ENCODE measurements at regions not wholly inside any gene's neighbourhood (a gene's known extent, or its start where the extent isn't known, plus 50 kb on each side); places are given as distances from the start of the nearest gene placed in this dataset.

- intact Hi-C loops (cut with DNase I; ENCODE audit: low total_unique reads): no loop called here
- TF ChIP-seq POLR2AphosphoS5 (IDR thresholded peaks at IDR 0.05): no peak
- TF ChIP-seq, protein P1, sequence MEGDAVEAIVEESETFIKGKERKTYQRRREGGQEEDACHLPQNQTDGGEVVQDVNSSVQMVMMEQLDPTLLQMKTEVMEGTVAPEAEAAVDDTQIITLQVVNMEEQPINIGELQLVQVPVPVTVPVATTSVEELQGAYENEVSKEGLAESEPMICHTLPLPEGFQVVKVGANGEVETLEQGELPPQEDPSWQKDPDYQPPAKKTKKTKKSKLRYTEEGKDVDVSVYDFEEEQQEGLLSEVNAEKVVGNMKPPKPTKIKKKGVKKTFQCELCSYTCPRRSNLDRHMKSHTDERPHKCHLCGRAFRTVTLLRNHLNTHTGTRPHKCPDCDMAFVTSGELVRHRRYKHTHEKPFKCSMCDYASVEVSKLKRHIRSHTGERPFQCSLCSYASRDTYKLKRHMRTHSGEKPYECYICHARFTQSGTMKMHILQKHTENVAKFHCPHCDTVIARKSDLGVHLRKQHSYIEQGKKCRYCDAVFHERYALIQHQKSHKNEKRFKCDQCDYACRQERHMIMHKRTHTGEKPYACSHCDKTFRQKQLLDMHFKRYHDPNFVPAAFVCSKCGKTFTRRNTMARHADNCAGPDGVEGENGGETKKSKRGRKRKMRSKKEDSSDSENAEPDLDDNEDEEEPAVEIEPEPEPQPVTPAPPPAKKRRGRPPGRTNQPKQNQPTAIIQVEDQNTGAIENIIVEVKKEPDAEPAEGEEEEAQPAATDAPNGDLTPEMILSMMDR (IDR thresholded peaks at IDR 0.05 in 8 of 11, conservative IDR thresholded peaks at IDR 0.05 in 3 of 11): no peak
- TF ChIP-seq POLR2A (IDR thresholded peaks at IDR 0.05): no peak
- no peaks in the 10 kb centered on the region for H3K36me3 ChIP-seq
- no peaks in the 10 kb centered on the region for H3K4me1 ChIP-seq
- H3K27me3 ChIP-seq (replicated peaks in 1 of 7): peaks cover 0 to 39% (median 0%) of the 10 kb centered on the region in 7 donors
- no peak overlapping the region for H3K4me3 ChIP-seq
- no peak overlapping the region for H3K27ac ChIP-seq
- whole genome bisulfite sequencing, 5 donors: 65 to 71% (median 69%) methylated on average over 18 of the region's 18 CpGs
- no peaks in the 10 kb centered on the region for H3K9me3 ChIP-seq
- DNase-seq: no peak
Observed at GRCh38 chr5:2658881-2659470, 92.5 kb downstream of the IRX2 start.

DNA sequence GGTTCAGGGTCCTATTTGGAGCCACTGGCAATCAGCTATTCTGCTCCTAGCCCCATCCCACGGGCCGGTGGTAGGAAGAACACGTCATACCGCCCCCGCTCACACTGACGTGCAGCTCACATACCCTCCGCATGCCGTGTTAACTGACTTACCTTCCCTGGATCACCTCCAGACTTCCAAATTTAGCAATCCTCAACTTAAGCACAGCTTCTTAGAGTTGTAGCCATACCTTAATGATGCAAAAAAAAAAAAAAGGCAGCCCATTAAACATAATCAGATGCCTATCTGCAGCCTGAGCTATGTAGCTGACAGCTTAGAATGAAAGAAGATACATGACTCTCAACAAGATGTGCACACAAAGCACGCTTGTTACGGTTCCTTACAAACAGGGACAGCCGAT is 93.0 kb downstream of the IRX2 start:
- DNase-seq: no peak
- no peaks in the 10 kb centered on the region for H3K4me1 ChIP-seq
- 76 to 84% (median 81%) methylated on average over 11 of the region's 11 CpGs for WGBS, 5 donors
- no peak overlapping the region for H3K27ac ChIP-seq
- TF ChIP-seq POLR2A (IDR thresholded peaks at IDR 0.05): no peak
- no peak for TF ChIP-seq POLR2AphosphoS5 (IDR thresholded peaks at IDR 0.05)
- TF ChIP-seq, protein P1 (IDR thresholded peaks at IDR 0.05 in 8 of 11, conservative IDR thresholded peaks at IDR 0.05 in 3 of 11): no peak
- intact Hi-C loops (cut with DNase I; ENCODE audit: low total_unique reads): no loop called here
- peaks cover 0 to 3% (median 0%) of the 10 kb centered on the region in 8 donors for H3K9me3 ChIP-seq
- H3K4me3 ChIP-seq: no peak overlapping the region
- H3K36me3 ChIP-seq: no peaks in the 10 kb centered on the region
- H3K27me3 ChIP-seq (replicated peaks in 1 of 7): peaks cover 0 to 39% (median 0%) of the 10 kb centered on the region in 7 donors

DNA sequence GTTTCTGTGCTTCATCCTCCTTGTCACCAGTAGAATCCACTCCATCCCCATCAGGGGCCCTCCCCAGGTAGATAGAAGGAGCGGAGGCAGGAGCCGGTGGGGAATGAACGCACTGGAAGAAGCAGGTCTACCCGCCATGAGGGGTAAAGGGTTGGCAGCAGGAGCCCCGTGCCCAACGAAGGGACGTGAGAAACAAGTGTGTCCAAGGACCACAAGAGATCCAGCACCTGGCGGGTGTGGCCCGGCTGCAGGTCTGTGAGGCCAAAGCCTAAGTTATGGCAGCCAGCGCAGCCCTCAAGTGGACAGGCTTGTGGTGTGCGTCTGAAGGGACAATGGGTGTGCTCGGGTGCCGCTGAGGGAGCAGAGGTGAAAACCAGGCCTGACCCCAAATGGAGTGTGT is 94.3 kb downstream of the IRX2 start:
- WGBS, 5 donors: 81 to 90% (median 86%) methylated on average over 13 of the region's 13 CpGs
- Histone ChIP-seq H3K4me1 (no peaks in the 10 kb centered on the region), H3K4me3 (no peak overlapping the region), H3K27ac (no peak overlapping the region), H3K27me3 (replicated peaks in 1 of 7) (peaks cover 0 to 39% (median 0%) of the 10 kb centered on the region in 7 donors), H3K36me3 (no peaks in the 10 kb centered on the region), H3K9me3 (peaks cover 0 to 3% (median 0%) of the 10 kb centered on the region in 8 donors)
- intact Hi-C loops (cut with DNase I; ENCODE audit: low total_unique reads): no loop called here
- DNase-seq: no peak
- TF ChIP-seq, protein P1 (IDR thresholded peaks at IDR 0.05 in 8 of 11, conservative IDR thresholded peaks at IDR 0.05 in 3 of 11): no peak
- TF ChIP-seq POLR2A (IDR thresholded peaks at IDR 0.05): no peak
- TF ChIP-seq POLR2AphosphoS5 (IDR thresholded peaks at IDR 0.05): no peak

- Histone ChIP-seq H3K4me1 (no peaks in the 10 kb centered on the region), H3K36me3 (no peaks in the 10 kb centered on the region), H3K4me3 (no peak overlapping the region), H3K27me3 (replicated peaks in 1 of 7) (peaks cover 0 to 39% (median 0%) of the 10 kb centered on the region in 7 donors), H3K9me3 (peaks cover 0 to 3% (median 0%) of the 10 kb centered on the region in 8 donors), H3K27ac (no peak overlapping the region)
- intact Hi-C loops (cut with DNase I; ENCODE audit: low total_unique reads): no loop called here
- no peak for DNase-seq
- TF ChIP-seq, protein P1 (IDR thresholded peaks at IDR 0.05 in 8 of 11, conservative IDR thresholded peaks at IDR 0.05 in 3 of 11): no peak
- no peak for TF ChIP-seq POLR2A (IDR thresholded peaks at IDR 0.05)
- TF ChIP-seq POLR2AphosphoS5 (IDR thresholded peaks at IDR 0.05): no peak
- 47 to 60% (median 50%) methylated on average over 11 of the region's 11 CpGs for WGBS, 5 donors
Observed at GRCh38 chr5:2656206-2656605, 95.3 kb downstream of the IRX2 start.

Measured in spleen (tissue), 11 donors.